H1 (cell line): ENCODE measurements at regions not wholly inside any gene's neighbourhood (a gene's known extent, or its start where the extent isn't known, plus 50 kb on each side); places are given as distances from the start of the nearest gene placed in this dataset.

Source experiments
- CTCF ChIA-PET: fragments of 300-600 bp; sonication (Branson Sonifier 250); formaldehyde crosslinking; loops from one replicate; lab custom pipeline; 2021; ENCODE audit not compliant: partially characterized antibody; lab: Charles Lee
- POLR2A ChIA-PET: fragments of 300-600 bp; sonication (Branson Sonifier 250); formaldehyde crosslinking; loops from one replicate; lab custom pipeline; 2021; ENCODE audit warnings: inconsistent platforms; ENCODE audit not compliant: partially characterized antibody; lab: Charles Lee
- DNase-seq, 2 experiments: peaks; one replicate each; pipeline versions ENCODE4 v3.0.0 to v3.0.0-alpha.2; 2010 to 2022; ENCODE audit warnings: low spot score in 2 of 2, low read depth in 1 of 2, mixed read lengths in 1 of 2
- FAIRE-seq: peaks from 2 replicates; lab custom pipeline; 2011; peaks lifted over from hg19 to GRCh38; lab: Jason Lieb, UNC
- H2AFZ ChIP-seq: 2 replicates; pipeline ENCODE4 v1.8.1; 2012; ENCODE audit warnings: low read length, inconsistent platforms
- H2AK5ac ChIP-seq: 2 replicates; pipeline ENCODE4 v1.6.1; 2013; ENCODE audit warnings: low read depth, low read length
- H2BK120ac ChIP-seq: replicated peaks from 2 replicates; pipeline ENCODE3; 2013; ENCODE audit warnings: low read depth, low read length, inconsistent platforms
- H2BK12ac ChIP-seq: 2 replicates; pipeline ENCODE4 v1.6.1; 2013; ENCODE audit warnings: low read depth, low read length
- H2BK15ac ChIP-seq: 2 replicates; pipeline ENCODE4 v1.6.1; 2013; ENCODE audit warnings: low read length
- H2BK20ac ChIP-seq: 2 replicates; pipeline ENCODE4 v1.6.1; 2013; ENCODE audit warnings: low read length
- H2BK5ac ChIP-seq: 2 replicates; pipeline ENCODE4 v1.6.1; 2013; ENCODE audit warnings: low read depth, low read length
- H3K14ac ChIP-seq: 2 replicates; pipeline ENCODE4 v1.6.1; 2013; ENCODE audit warnings: inconsistent platforms; ENCODE audit not compliant: insufficient read length
- H3K18ac ChIP-seq: 2 replicates; pipeline ENCODE4 v1.6.1; 2013; ENCODE audit warnings: low read length; ENCODE audit errors: extremely low read depth
- H3K23ac ChIP-seq: 2 replicates; pipeline ENCODE4 v1.6.1; 2013; ENCODE audit warnings: inconsistent platforms; ENCODE audit not compliant: insufficient read length
- H3K23me2 ChIP-seq: 2 replicates; pipeline ENCODE4 v1.6.1; 2013; ENCODE audit warnings: low read depth, low read length
- H3K27ac ChIP-seq: 2 replicates; pipeline ENCODE4 v1.6.1; 2011; ENCODE audit warnings: low read depth, low read length, inconsistent platforms
- H3K27me3 ChIP-seq, 4 experiments: replicated peaks in 1 of 4; 1 replicate in 1 of 4; 2 replicates in 3 of 4; pipeline versions ENCODE4 v1.6.1 to v1.8.1; 2011 to 2013; ENCODE audit warnings: low read length in 3 of 4, mild to moderate bottlenecking in 3 of 4, inconsistent platforms in 2 of 4, mixed read lengths in 2 of 4, moderate library complexity in 1 of 4; ENCODE audit not compliant: control insufficient read depth in 3 of 4, insufficient read depth in 3 of 4; ENCODE audit errors: extremely low read depth in 1 of 4
- H3K36me3 ChIP-seq, 4 experiments: 2 replicates each; pipeline versions ENCODE4 v1.6.1 to v1.8.1; 2011 to 2013; ENCODE audit warnings: mild to moderate bottlenecking in 4 of 4, low read length in 3 of 4, moderate library complexity in 2 of 4, control low read depth in 1 of 4, inconsistent platforms in 1 of 4; ENCODE audit not compliant: insufficient read depth in 4 of 4, control insufficient read depth in 2 of 4
- H3K4ac ChIP-seq: replicated peaks from 2 replicates; pipeline ENCODE3; 2013; ENCODE audit warnings: low read length, low read depth, mixed read lengths, inconsistent platforms; ENCODE audit not compliant: insufficient read length
- H3K4me1 ChIP-seq, 4 experiments: replicated peaks in 1 of 4; 1 replicate in 1 of 4; 2 replicates in 3 of 4; pipeline versions ENCODE4 v1.6.1 to v1.8.1; 2011 to 2013; ENCODE audit warnings: low read length in 3 of 4, inconsistent platforms in 2 of 4, mixed read lengths in 1 of 4; ENCODE audit not compliant: insufficient read depth in 4 of 4, control insufficient read depth in 3 of 4
- H3K4me2 ChIP-seq, 2 experiments: 2 replicates each; pipeline versions ENCODE4 v1.6.1 to v1.8.1; 2011 to 2013; ENCODE audit warnings: low read depth in 2 of 2, low read length in 2 of 2, control low read depth in 1 of 2, inconsistent platforms in 1 of 2, mild to moderate bottlenecking in 1 of 2; ENCODE audit not compliant: insufficient read depth in 1 of 2
- H3K4me3 ChIP-seq, 4 experiments: fragments of 200-600, 300-600 bp in 1 of 4; sonication (generic), shearing (Covaris generic), sonication (Bioruptor Twin) in 1 of 4; 2 replicates each; pipeline versions ENCODE4 v1.5.1 to v1.8.1; 2011 to 2016; ENCODE audit warnings: low read length in 4 of 4, low read depth in 3 of 4, control low read depth in 2 of 4, inconsistent platforms in 2 of 4, mild to moderate bottlenecking in 2 of 4, mixed read lengths in 1 of 4, moderate library complexity in 1 of 4; ENCODE audit not compliant: insufficient read depth in 2 of 4; ENCODE audit errors: extremely low read depth in 1 of 4
- H3K56ac ChIP-seq: replicated peaks from 2 replicates; pipeline ENCODE3; 2013; ENCODE audit warnings: low read depth, mild to moderate bottlenecking, mixed read lengths, low read length, inconsistent platforms; ENCODE audit not compliant: insufficient read length
- H3K79me1 ChIP-seq: 2 replicates; pipeline ENCODE4 v1.6.1; 2013; ENCODE audit warnings: low read depth, low read length, control low read depth
- H3K79me2 ChIP-seq, 2 experiments: 2 replicates each; pipeline versions ENCODE4 v1.6.1 to v1.8.1; 2012 to 2013; ENCODE audit warnings: low read length in 2 of 2, mild to moderate bottlenecking in 2 of 2, inconsistent platforms in 1 of 2; ENCODE audit not compliant: insufficient read depth in 2 of 2, control insufficient read depth in 1 of 2
- H3K9ac ChIP-seq, 4 experiments: replicated peaks in 1 of 4; 1 replicate in 1 of 4; 2 replicates in 3 of 4; pipeline versions ENCODE4 v1.6.1 to v1.8.1; 2011 to 2013; ENCODE audit warnings: low read depth in 3 of 4, low read length in 3 of 4, control low read depth in 2 of 4, mild to moderate bottlenecking in 2 of 4, moderate library complexity in 2 of 4, inconsistent platforms in 1 of 4; ENCODE audit errors: extremely low read depth in 1 of 4
- H3K9me3 ChIP-seq, 2 experiments: 2 replicates each; pipeline versions ENCODE4 v1.6.1 to v1.8.1; 2012 to 2013; ENCODE audit warnings: mild to moderate bottlenecking in 2 of 2, moderate library complexity in 2 of 2, control low read depth in 1 of 2, inconsistent platforms in 1 of 2, low read depth in 1 of 2, low read length in 1 of 2, mixed read lengths in 1 of 2; ENCODE audit not compliant: insufficient read depth in 2 of 2
- H4K20me1 ChIP-seq, 2 experiments: replicated peaks in 1 of 2; 2 replicates each; pipeline versions ENCODE3 to v1.8.1; 2011 to 2013; ENCODE audit warnings: inconsistent platforms in 2 of 2, low read length in 2 of 2, mild to moderate bottlenecking in 1 of 2; ENCODE audit not compliant: insufficient read depth in 2 of 2, control insufficient read depth in 1 of 2
- H4K5ac ChIP-seq: 2 replicates; pipeline ENCODE4 v1.6.1; 2013; ENCODE audit warnings: low read length, low read depth, mixed read lengths, inconsistent platforms; ENCODE audit not compliant: insufficient read length
- H4K8ac ChIP-seq: 2 replicates; pipeline ENCODE4 v1.8.0; 2013; ENCODE audit warnings: mild to moderate bottlenecking, moderate library complexity, low read length, inconsistent platforms; ENCODE audit not compliant: insufficient read depth; ENCODE audit errors: extremely low read depth
- H4K91ac ChIP-seq: replicated peaks from 2 replicates; pipeline ENCODE3; 2013; ENCODE audit warnings: low read length, mixed read lengths, inconsistent platforms; ENCODE audit not compliant: insufficient read length
- RBBP5 ChIP-seq: IDR thresholded peaks from 2 replicates; pipeline ENCODE4 v1.7.1; 2012; ENCODE audit warnings: low read depth, mild to moderate bottlenecking, inconsistent platforms, low read length, moderate library complexity, borderline replicate concordance
- RXRA ChIP-seq: IDR thresholded peaks from 2 replicates; pipeline ENCODE4 v1.6.1; 2011; ENCODE audit warnings: low read depth, mild to moderate bottlenecking, low read length, moderate library complexity; ENCODE audit not compliant: insufficient read depth
- SP4 ChIP-seq: IDR thresholded peaks from 2 replicates; pipeline ENCODE4 v1.6.1; 2012; ENCODE audit warnings: low read length, inconsistent platforms
- WGBS, 2 experiments: shearing (Covaris generic) in 1 of 2; methylation state at CpG; one replicate each; pipeline versions ENCODE4 v1.1.6 to v1.1.7; 2013 to 2015; ENCODE audit warnings: low lambda C conversion rate in 2 of 2, mixed read lengths in 2 of 2, inconsistent platforms in 1 of 2, low coverage in 1 of 2, missing lambda C conversion rate in 1 of 2; ENCODE audit not compliant: insufficient replicate concordance in 2 of 2, insufficient coverage in 1 of 2, insufficient read length in 1 of 2; ENCODE audit errors: extremely low coverage in 1 of 2, missing lambda C conversion rate in 1 of 2; 5-methylcytosine and 5-hydroxymethylcytosine counted together

- no peak overlapping the region for H3K18ac ChIP-seq
- H2BK15ac ChIP-seq = no peak overlapping the region
- H4K91ac ChIP-seq = no peak overlapping the region
- H3K4me3 ChIP-seq = no peak overlapping the region
- no peaks in the 10 kb centered on the region for H3K79me1 ChIP-seq
- no peak overlapping the region for H2BK120ac ChIP-seq
- H2BK12ac ChIP-seq = no peak overlapping the region
- H3K27me3 ChIP-seq = no peaks in the 10 kb centered on the region
- H2BK5ac ChIP-seq = no peak overlapping the region
- no peak overlapping the region for H3K4ac ChIP-seq
- no peaks in the 10 kb centered on the region for H3K4me1 ChIP-seq
- DNase-seq (no peak), FAIRE-seq (no peak)
- no peak for TF ChIP-seq SP4
- no peak for TF ChIP-seq RBBP5
- TF ChIP-seq RXRA = no peak
- no peak overlapping the region for H4K5ac ChIP-seq
- no peak overlapping the region for H3K9ac ChIP-seq
- ChIA-PET CTCF (no interaction called here), POLR2A (no interaction called here)
- no peaks in the 10 kb centered on the region for H3K23me2 ChIP-seq
- H2BK20ac ChIP-seq = no peak overlapping the region
- no peaks in the 10 kb centered on the region for H3K79me2 ChIP-seq
- H3K56ac ChIP-seq = no peak overlapping the region
- no peak overlapping the region for H3K23ac ChIP-seq
- no peaks in the 10 kb centered on the region for H4K20me1 ChIP-seq
- H3K9me3 ChIP-seq = peaks cover 50 to 53% of the 10 kb centered on the region in 2 experiments
- H3K36me3 ChIP-seq = no peaks in the 10 kb centered on the region
- H2AK5ac ChIP-seq = no peak overlapping the region
- H3K4me2 ChIP-seq = no peak overlapping the region
- no peak overlapping the region for H3K14ac ChIP-seq
- no peak overlapping the region for H3K27ac ChIP-seq
- H2AFZ ChIP-seq = no peak overlapping the region
- 52% methylated on average over 3 of the region's 3 CpGs; no CpG with 5 or more reads in 1 of the 2 experiments for WGBS, 2 experiments
- H4K8ac ChIP-seq = no peak overlapping the region
These were observed 1101.4 kb downstream of the CBLN2 start for GRCh38 chr18:71442731-71443141.
